T-helper 2 cell (primary cell): ENCODE measurements at regions not wholly inside any gene's neighbourhood (a gene's known extent, or its start where the extent isn't known, plus 50 kb on each side); places are given as distances from the start of the nearest gene placed in this dataset.
"Not testable (repeated sequence)": the region's sequence is repeated elsewhere in the genome, so short reads cannot be mapped to it uniquely, and the experiment has no call there.

Experiments
- DNase-seq, 5 experiments: peaks; one replicate each; pipeline versions ENCODE4 v3.0.0 to v3.0.0-alpha.2; 2012 to 2022

DNA sequence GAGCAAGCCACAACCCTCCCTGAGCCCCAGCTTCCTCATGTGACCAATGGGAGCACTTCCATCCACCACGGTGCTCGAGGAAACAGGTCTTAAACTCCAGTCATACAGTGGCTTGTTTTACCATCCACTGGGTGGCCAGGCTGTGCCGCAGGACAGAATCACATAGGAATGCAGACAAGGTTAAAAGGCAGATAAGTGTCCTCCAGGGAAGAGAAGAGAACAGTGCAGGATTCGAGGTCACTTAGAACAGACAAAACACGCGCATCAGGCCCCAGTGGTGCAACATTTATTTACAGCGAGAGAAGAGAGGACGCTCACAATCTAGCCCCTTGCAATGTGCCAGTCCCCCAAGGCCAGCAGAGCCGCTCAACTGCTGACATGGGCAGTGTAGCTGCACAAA, 92.8 kb downstream of the TMEM130 start:
- no peak for DNase-seq

- no peak for DNase-seq
Observed at GRCh38 chr7:98778421-98778820, 91.4 kb downstream of the TMEM130 start.

GRCh38 chr7:98779800-98780587, 89.8 kb downstream of the TMEM130 start:
- DNase-seq = no peak

- no peak for DNase-seq
Observed at GRCh38 chr7:98784216-98784785, 85.5 kb downstream of the TMEM130 start.

GRCh38 chr7:98785929-98786571, 83.8 kb downstream of the TMEM130 start:
- no peak for DNase-seq

DNA sequence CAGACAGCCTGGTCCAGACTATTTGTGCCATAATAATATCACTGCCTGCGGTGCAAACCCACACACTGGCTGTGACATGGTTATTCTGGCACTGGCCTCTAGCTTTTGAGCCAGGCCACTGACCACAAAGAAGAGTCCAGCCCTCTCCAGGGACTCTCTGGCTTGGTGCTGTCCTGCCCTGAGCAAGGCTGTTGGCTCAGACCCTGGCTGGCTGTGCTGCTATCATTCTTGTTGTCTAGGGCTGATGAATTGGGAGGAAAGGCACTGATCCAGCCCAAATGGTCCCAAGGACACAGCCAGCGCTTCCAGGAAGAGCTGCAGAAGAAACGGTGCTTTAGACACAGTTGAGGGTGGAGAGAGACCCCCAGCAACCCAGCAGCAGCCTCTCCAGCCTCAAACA, 80.8 kb downstream of the TMEM130 start:
- DNase-seq = no peak

DNA sequence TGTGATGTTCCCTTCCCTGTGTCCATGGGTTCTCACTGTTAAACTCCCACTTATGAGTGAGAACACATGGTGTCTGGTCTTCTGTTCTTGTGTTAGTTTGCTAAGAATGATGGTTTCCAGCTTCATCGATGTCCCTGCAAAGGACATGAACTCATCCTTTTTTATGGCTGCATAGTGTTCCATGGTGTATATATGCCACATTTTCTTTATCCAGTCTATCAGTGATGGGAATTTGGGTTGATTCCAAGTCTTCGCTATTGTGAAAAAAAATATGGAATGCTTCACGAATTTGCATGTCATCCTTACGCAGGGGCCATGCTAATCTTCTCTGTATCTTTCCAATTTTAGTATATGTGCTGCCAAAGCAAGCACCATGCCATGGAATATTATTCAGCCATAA, 75.4 kb downstream of the TMEM130 start:
- not testable (repeated sequence) for DNase-seq

- DNase-seq = peak in 1 of 5 experiments; percentile 72
Observed at GRCh38 chr7:98795741-98796493, 73.9 kb downstream of the TMEM130 start.
